H1 (cell line): ENCODE measurements at regions not wholly inside any gene's neighbourhood (a gene's known extent, or its start where the extent isn't known, plus 50 kb on each side); places are given as distances from the start of the nearest gene placed in this dataset.

ENCODE experiments used
- CBX8 ChIP-seq: fragments of 300-800, 300-1000 bp; sonication (generic); IDR thresholded peaks from 2 replicates; pipeline ENCODE4 v1.7.1; 2016; ENCODE audit warnings: low read depth, low read length, borderline replicate concordance
- RAD21 ChIP-seq, 2 experiments: IDR thresholded peaks in 1 of 2; conservative IDR thresholded peaks in 1 of 2; 2 replicates each; pipeline ENCODE4 v1.6.1; 2011; ENCODE audit warnings: low read depth in 2 of 2, low read length in 2 of 2, improper control_type of control experiment in 1 of 2, inconsistent platforms in 1 of 2, mild to moderate bottlenecking in 1 of 2, moderate library complexity in 1 of 2
- TEAD4 ChIP-seq: IDR thresholded peaks from 2 replicates; pipeline ENCODE4 v1.6.1; 2012; ENCODE audit warnings: low read depth, low read length, inconsistent platforms, mixed read lengths

- TF ChIP-seq TEAD4, result no peak
- TF ChIP-seq CBX8, result no peak
- no peak for TF ChIP-seq RAD21 (IDR thresholded peaks at IDR 0.05 in 1 of 2, conservative IDR thresholded peaks at IDR 0.05 in 1 of 2; ENCODE audit: low read depth in 2 of 2, low read length in 2 of 2)
These were observed 469.1 kb downstream of the GJA1 start (continued) for GRCh38 chr6:121904559-121904958.
